Loucy (cell line): ENCODE measurements at regions not wholly inside any gene's neighbourhood (a gene's known extent, or its start where the extent isn't known, plus 50 kb on each side); places are given as distances from the start of the nearest gene placed in this dataset.
"Not testable (repeated sequence)": the region's sequence is repeated elsewhere in the genome, so short reads cannot be mapped to it uniquely, and the experiment has no call there.

ENCODE experiments used
- H2AFZ ChIP-seq: fragments of 200-600 bp; sonication (generic); 2 replicates; pipeline ENCODE4 v1.6.0; 2016; ENCODE audit warnings: antibody characterized with exemption, mild to moderate bottlenecking, low read length, moderate library complexity
- H3F3A ChIP-seq: fragments of 200-600 bp; 2 replicates; pipeline ENCODE4 v1.6.0; 2016; ENCODE audit warnings: antibody characterized with exemption, low read depth, mild to moderate bottlenecking
- H3K27me3 ChIP-seq: fragments of 200-600 bp; sonication (generic); 2 replicates; pipeline ENCODE4 v1.6.1; 2014; ENCODE audit warnings: low read length, mild to moderate bottlenecking; ENCODE audit not compliant: insufficient read depth, poor library complexity, severe bottlenecking
- H3K36me3 ChIP-seq: fragments of 200-600 bp; sonication (generic); 2 replicates; pipeline ENCODE4 v1.6.1; 2016; ENCODE audit warnings: low read length; ENCODE audit not compliant: insufficient read depth
- H3K4me1 ChIP-seq: fragments of 200-600 bp; sonication (generic); 2 replicates; pipeline ENCODE4 v1.5.1; 2014; ENCODE audit warnings: low read length, mild to moderate bottlenecking; ENCODE audit not compliant: insufficient read depth, poor library complexity, severe bottlenecking
- H3K4me2 ChIP-seq: fragments of 200-600 bp; sonication (generic); 2 replicates; pipeline ENCODE4 v1.6.0; 2014; ENCODE audit warnings: antibody characterized with exemption, low read length, low read depth, mild to moderate bottlenecking; ENCODE audit not compliant: poor library complexity, severe bottlenecking
- H3K4me3 ChIP-seq: fragments of 200-600 bp; sonication (generic); 2 replicates; pipeline ENCODE4 v1.5.1; 2014; ENCODE audit warnings: low read length, mild to moderate bottlenecking, mixed read lengths; ENCODE audit not compliant: poor library complexity, severe bottlenecking
- H3K79me2 ChIP-seq: fragments of 200-600 bp; sonication (generic); 2 replicates; pipeline ENCODE4 v1.6.1; 2014; ENCODE audit warnings: low read length; ENCODE audit not compliant: insufficient read depth
- H3K9ac ChIP-seq: fragments of 200-600 bp; sonication (generic); 2 replicates; pipeline ENCODE4 v1.6.0; 2014; ENCODE audit warnings: mild to moderate bottlenecking, low read depth, low read length, moderate library complexity; ENCODE audit not compliant: poor library complexity, severe bottlenecking
- H3K9me2 ChIP-seq: fragments of 200-600 bp; sonication (generic); replicated peaks from 2 replicates; pipeline ENCODE4 v1.6.1; 2016; ENCODE audit warnings: low read depth, low read length, mixed read lengths
- H3K9me3 ChIP-seq: fragments of 200-600 bp; sonication (generic); 2 replicates; pipeline ENCODE4 v1.6.1; 2014; ENCODE audit warnings: mild to moderate bottlenecking, antibody characterized with exemption, low read length, low read depth; ENCODE audit not compliant: insufficient read depth
- H4K20me1 ChIP-seq: fragments of 200-600 bp; sonication (generic); 2 replicates; pipeline ENCODE4 v1.6.0; 2014; ENCODE audit warnings: antibody characterized with exemption, low read length, mild to moderate bottlenecking; ENCODE audit not compliant: insufficient read depth, poor library complexity, severe bottlenecking
- CTCF ChIP-seq: fragments of 200-600 bp; sonication (generic); conservative IDR thresholded peaks from 2 replicates; pipeline ENCODE4 v1.5.1; 2014; ENCODE audit warnings: mild to moderate bottlenecking, antibody characterized with exemption, low read length
- EZH2phosphoT487 ChIP-seq: fragments of 200-600 bp; IDR thresholded peaks from 2 replicates; pipeline ENCODE4 v1.6.1; 2018; ENCODE audit warnings: antibody characterized with exemption, mild to moderate bottlenecking, moderate library complexity, borderline replicate concordance

DNA sequence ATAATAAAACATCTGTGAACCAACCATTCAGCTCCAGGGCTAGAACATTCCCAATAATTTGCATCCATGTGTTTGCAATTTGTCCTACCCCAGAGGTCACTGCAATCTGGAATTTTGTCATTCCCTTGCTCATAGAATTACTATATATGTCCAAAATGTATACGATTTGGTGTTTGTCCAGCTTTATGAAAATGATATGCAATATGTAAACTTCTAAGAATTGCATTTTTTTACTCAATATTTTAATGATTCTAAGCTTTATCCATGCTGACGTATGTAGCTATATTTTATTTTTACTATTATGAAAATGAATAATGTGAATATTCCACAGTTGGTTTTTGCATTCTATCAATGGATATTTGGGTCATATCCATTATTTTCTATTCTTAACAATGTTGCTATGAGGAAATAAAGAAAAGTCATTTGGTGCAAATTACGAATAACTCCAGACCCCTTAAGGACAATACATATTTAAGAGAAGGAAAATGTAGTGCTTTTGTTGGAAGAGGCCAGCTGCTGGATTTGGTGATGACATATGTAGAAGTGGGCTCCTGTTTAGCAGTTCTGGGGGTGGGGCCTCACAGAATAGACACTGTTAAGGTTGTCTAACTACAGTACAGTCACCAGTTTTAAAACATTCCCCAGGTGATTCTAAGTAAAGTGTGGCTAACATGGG, 139.4 kb downstream of the SLC38A4 start:
- Histone ChIP-seq H3K36me3 (no peaks in the 10 kb centered on the region), H3K27me3 (no peaks in the 10 kb centered on the region), H3K9me2 (no peaks in the 10 kb centered on the region), H3F3A (no peaks in the 10 kb centered on the region), H3K9ac (no peak overlapping the region), H2AFZ (no peak overlapping the region), H3K9me3 (no peaks in the 10 kb centered on the region), H3K4me2 (no peak overlapping the region), H4K20me1 (no peaks in the 10 kb centered on the region), H3K79me2 (no peaks in the 10 kb centered on the region), H3K4me1 (no peaks in the 10 kb centered on the region), H3K4me3 (no peak overlapping the region)
- TF ChIP-seq EZH2phosphoT487 (no peak), CTCF (no peak)

- not testable (repeated sequence) for H2AFZ ChIP-seq, H3K4me1 ChIP-seq, H3K27me3 ChIP-seq, H3K4me2 ChIP-seq, H3K79me2 ChIP-seq, H3K9me2 ChIP-seq, H3K4me3 ChIP-seq, H3K9ac ChIP-seq, H4K20me1 ChIP-seq, H3K9me3 ChIP-seq, H3F3A ChIP-seq, H3K36me3 ChIP-seq
These were observed 141.6 kb downstream of the SLC38A4 start for GRCh38 chr12:46684243-46684642.

DNA sequence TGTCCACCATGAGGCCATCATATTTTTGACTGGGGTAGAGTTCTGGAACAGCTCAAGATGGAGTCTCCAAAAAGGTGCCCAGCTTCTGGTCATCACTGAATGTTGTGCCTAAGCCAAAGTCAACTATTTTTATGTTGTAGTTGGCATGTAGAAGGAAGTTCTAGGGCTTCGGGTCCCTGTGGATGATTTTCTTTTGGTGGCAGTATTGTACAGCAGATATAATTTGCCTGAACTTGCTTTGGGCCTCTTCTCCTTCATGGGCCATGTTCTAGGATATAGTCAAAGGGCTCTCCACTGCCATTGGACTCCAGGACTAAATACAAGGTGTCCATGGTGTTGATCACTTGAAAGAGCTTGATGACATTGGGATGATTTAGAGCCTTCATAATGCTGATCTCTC, 143.6 kb downstream of the SLC38A4 start:
- H3K27me3 ChIP-seq, result no peaks in the 10 kb centered on the region
- no peak overlapping the region for H3K4me2 ChIP-seq
- H3F3A ChIP-seq, result no peaks in the 10 kb centered on the region
- no peak overlapping the region for H3K9ac ChIP-seq
- H3K4me3 ChIP-seq, result no peak overlapping the region
- no peaks in the 10 kb centered on the region for H3K9me2 ChIP-seq
- H3K9me3 ChIP-seq, result no peaks in the 10 kb centered on the region
- H4K20me1 ChIP-seq, result no peaks in the 10 kb centered on the region
- no peaks in the 10 kb centered on the region for H3K79me2 ChIP-seq
- no peaks in the 10 kb centered on the region for H3K4me1 ChIP-seq
- H2AFZ ChIP-seq, result no peak overlapping the region
- TF ChIP-seq CTCF, result no peak
- TF ChIP-seq EZH2phosphoT487, result no peak
- no peaks in the 10 kb centered on the region for H3K36me3 ChIP-seq

- Histone ChIP-seq H3K9ac (no peak overlapping the region), H3K27me3 (no peaks in the 10 kb centered on the region), H3K9me2 (no peaks in the 10 kb centered on the region), H3K4me1 (no peaks in the 10 kb centered on the region), H4K20me1 (no peaks in the 10 kb centered on the region), H3K4me3 (no peak overlapping the region), H3K36me3 (no peaks in the 10 kb centered on the region), H3K79me2 (no peaks in the 10 kb centered on the region), H3K9me3 (no peaks in the 10 kb centered on the region), H2AFZ (no peak overlapping the region), H3F3A (no peaks in the 10 kb centered on the region), H3K4me2 (no peak overlapping the region)
- TF ChIP-seq EZH2phosphoT487, result no peak
- TF ChIP-seq CTCF, result no peak
These were observed 145.3 kb downstream of the SLC38A4 start for GRCh38 chr12:46680506-46680905.
